ENCODE measurements at regions not wholly inside any gene's neighbourhood (a gene's known extent, or its start where the extent isn't known, plus 50 kb on each side); places are given as distances from the start of the nearest gene placed in this dataset.

GRCh38 chr2:138323382-138324067, 178.0 kb upstream of the SPOPL start:
- no peak overlapping the region for H3K9ac ChIP-seq
- H3K4me3 ChIP-seq, result no peak overlapping the region
- TF ChIP-seq Cebpa-rat (IDR thresholded peaks at IDR 0.05), result no peak
- no peaks in the 10 kb centered on the region for H4K20me1 ChIP-seq
- H3K4me2 ChIP-seq, result no peak overlapping the region
- no peaks in the 10 kb centered on the region for H3K27me3 ChIP-seq
- H3K27ac ChIP-seq, result no peak overlapping the region
- H3K9me3 ChIP-seq (replicated peaks in 1 of 11), result no peaks in the 10 kb centered on the region
- H3K36me3 ChIP-seq, result no peaks in the 10 kb centered on the region
- H3K4me1 ChIP-seq, result no peaks in the 10 kb centered on the region

GRCh38 chr2:138324068-138324771, 177.3 kb upstream of the SPOPL start:
- H3K27ac ChIP-seq, result no peak overlapping the region
- no peaks in the 10 kb centered on the region for H3K27me3 ChIP-seq
- H3K4me3 ChIP-seq, result no peak overlapping the region
- no peaks in the 10 kb centered on the region for H3K4me1 ChIP-seq
- no peaks in the 10 kb centered on the region for H4K20me1 ChIP-seq
- no peak for TF ChIP-seq Cebpa-rat (IDR thresholded peaks at IDR 0.05)
- no peak overlapping the region for H3K9ac ChIP-seq
- H3K4me2 ChIP-seq, result no peak overlapping the region
- H3K9me3 ChIP-seq (replicated peaks in 1 of 11), result no peaks in the 10 kb centered on the region
- no peaks in the 10 kb centered on the region for H3K36me3 ChIP-seq

- Histone ChIP-seq H3K9ac (no peak overlapping the region), H4K20me1 (no peaks in the 10 kb centered on the region), H3K4me3 (no peak overlapping the region), H3K27ac (no peak overlapping the region), H3K9me3 (replicated peaks in 1 of 11) (no peaks in the 10 kb centered on the region), H3K4me1 (no peaks in the 10 kb centered on the region), H3K27me3 (no peaks in the 10 kb centered on the region), H3K4me2 (no peak overlapping the region), H3K36me3 (no peaks in the 10 kb centered on the region)
- TF ChIP-seq Cebpa-rat (IDR thresholded peaks at IDR 0.05), result no peak
Observed at GRCh38 chr2:138327967-138328366, 173.6 kb upstream of the SPOPL start.

- H3K27me3 ChIP-seq, result no peaks in the 10 kb centered on the region
- H3K4me1 ChIP-seq, result no peaks in the 10 kb centered on the region
- H4K20me1 ChIP-seq, result no peaks in the 10 kb centered on the region
- H3K9me3 ChIP-seq (replicated peaks in 1 of 11), result no peaks in the 10 kb centered on the region
- no peak overlapping the region for H3K4me3 ChIP-seq
- no peaks in the 10 kb centered on the region for H3K36me3 ChIP-seq
- no peak for TF ChIP-seq Cebpa-rat (IDR thresholded peaks at IDR 0.05)
- no peak overlapping the region for H3K4me2 ChIP-seq
- H3K9ac ChIP-seq, result no peak overlapping the region
- H3K27ac ChIP-seq, result no peak overlapping the region
Observed at GRCh38 chr2:138329162-138329561, 172.4 kb upstream of the SPOPL start.

GRCh38 chr2:138329591-138329990, 172.0 kb upstream of the SPOPL start:
- TF ChIP-seq Cebpa-rat (IDR thresholded peaks at IDR 0.05), result no peak
- Histone ChIP-seq H3K9me3 (replicated peaks in 1 of 11) (no peaks in the 10 kb centered on the region), H4K20me1 (no peaks in the 10 kb centered on the region), H3K4me1 (no peaks in the 10 kb centered on the region), H3K27me3 (no peaks in the 10 kb centered on the region), H3K27ac (no peak overlapping the region), H3K9ac (no peak overlapping the region), H3K36me3 (no peaks in the 10 kb centered on the region), H3K4me2 (no peak overlapping the region), H3K4me3 (no peak overlapping the region)

GRCh38 chr2:138333121-138333520, 168.4 kb upstream of the SPOPL start:
- Histone ChIP-seq H3K4me3 (no peak overlapping the region), H3K4me2 (no peak overlapping the region), H3K9me3 (replicated peaks in 1 of 11) (no peaks in the 10 kb centered on the region), H3K27me3 (no peaks in the 10 kb centered on the region), H3K9ac (no peak overlapping the region), H3K27ac (no peak overlapping the region), H3K36me3 (no peaks in the 10 kb centered on the region), H4K20me1 (no peaks in the 10 kb centered on the region), H3K4me1 (no peaks in the 10 kb centered on the region)
- no peak for TF ChIP-seq Cebpa-rat (IDR thresholded peaks at IDR 0.05)

DNA sequence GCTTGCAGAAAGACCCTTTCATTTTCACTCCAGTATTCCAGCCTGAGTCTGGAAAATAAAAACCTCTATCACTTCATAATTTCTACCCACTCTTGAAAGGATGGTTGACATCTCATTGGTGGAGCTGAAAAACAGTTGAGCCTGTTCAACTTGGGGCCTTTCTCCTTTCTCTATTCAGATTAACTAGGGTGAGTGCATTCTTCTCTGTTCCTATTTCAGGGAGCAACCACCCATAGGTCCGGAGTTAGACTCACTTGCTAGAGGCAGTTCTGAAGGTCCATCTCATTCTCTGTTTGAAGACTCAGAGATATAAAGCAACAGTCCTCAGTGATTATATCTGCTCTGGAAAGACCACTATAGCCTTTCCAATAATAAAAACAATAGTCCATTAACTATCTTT, 167.9 kb upstream of the SPOPL start:
- TF ChIP-seq Cebpa-rat (IDR thresholded peaks at IDR 0.05), result no peak
- Histone ChIP-seq H3K27me3 (no peaks in the 10 kb centered on the region), H3K4me3 (no peak overlapping the region), H3K36me3 (no peaks in the 10 kb centered on the region), H3K4me2 (no peak overlapping the region), H4K20me1 (no peaks in the 10 kb centered on the region), H3K4me1 (no peaks in the 10 kb centered on the region), H3K9ac (no peak overlapping the region), H3K27ac (no peak overlapping the region), H3K9me3 (replicated peaks in 1 of 11) (no peaks in the 10 kb centered on the region)

DNA sequence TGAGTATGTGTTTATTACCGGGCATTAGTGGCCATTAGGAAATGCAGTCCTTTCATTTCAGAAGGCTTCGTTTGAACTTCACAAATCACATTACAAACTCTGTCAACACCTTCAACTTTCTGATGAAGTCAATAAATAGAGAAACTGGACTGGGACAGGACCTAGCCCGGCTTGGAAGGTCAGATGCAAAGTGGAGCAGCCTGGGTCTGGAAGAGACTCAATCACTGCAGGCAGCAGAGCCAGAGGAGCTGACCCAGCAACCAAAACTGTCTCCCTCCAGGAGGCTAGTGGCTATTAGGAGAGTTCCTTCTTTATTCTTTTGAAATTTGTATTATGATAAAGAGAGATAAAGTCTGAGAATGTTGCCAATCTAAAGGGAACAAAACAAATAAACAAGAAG, 167.2 kb upstream of the SPOPL start:
- Histone ChIP-seq H3K4me1 (no peaks in the 10 kb centered on the region), H3K9me3 (replicated peaks in 1 of 11) (no peaks in the 10 kb centered on the region), H3K4me3 (no peak overlapping the region), H3K27ac (no peak overlapping the region), H3K9ac (no peak overlapping the region), H3K36me3 (no peaks in the 10 kb centered on the region), H4K20me1 (no peaks in the 10 kb centered on the region), H3K4me2 (no peak overlapping the region), H3K27me3 (no peaks in the 10 kb centered on the region)
- TF ChIP-seq Cebpa-rat (IDR thresholded peaks at IDR 0.05), result no peak

DNA sequence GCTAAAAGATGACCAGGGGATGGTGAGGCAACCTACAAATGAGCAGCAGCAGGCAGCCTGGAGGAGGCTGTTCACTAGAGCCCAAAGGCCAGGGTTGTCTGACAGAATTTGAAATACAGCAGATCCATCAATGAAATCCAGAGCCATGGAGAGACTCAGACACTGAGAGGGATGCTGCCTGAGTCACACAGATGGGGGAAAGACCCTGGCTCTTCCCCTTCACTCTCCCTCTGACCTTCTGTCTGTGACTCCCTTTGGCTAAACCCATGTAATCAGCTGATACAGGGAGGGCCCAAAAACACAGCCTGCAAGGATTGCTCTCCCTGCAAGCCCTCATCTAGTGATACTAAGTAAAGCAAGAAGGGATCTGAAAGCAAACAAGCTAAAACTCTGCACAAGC, 166.5 kb upstream of the SPOPL start:
- Histone ChIP-seq H3K4me3 (no peak overlapping the region), H3K9me3 (replicated peaks in 1 of 11) (no peaks in the 10 kb centered on the region), H3K27ac (no peak overlapping the region), H3K36me3 (no peaks in the 10 kb centered on the region), H3K27me3 (no peaks in the 10 kb centered on the region), H3K4me2 (no peak overlapping the region), H4K20me1 (no peaks in the 10 kb centered on the region), H3K4me1 (no peaks in the 10 kb centered on the region), H3K9ac (no peak overlapping the region)
- TF ChIP-seq Cebpa-rat (IDR thresholded peaks at IDR 0.05), result no peak

GRCh38 chr2:138336146-138336545, 165.4 kb upstream of the SPOPL start:
- no peak overlapping the region for H3K27ac ChIP-seq
- H3K9ac ChIP-seq, result no peak overlapping the region
- no peak for TF ChIP-seq Cebpa-rat (IDR thresholded peaks at IDR 0.05)
- no peak overlapping the region for H3K4me2 ChIP-seq
- H3K27me3 ChIP-seq, result no peaks in the 10 kb centered on the region
- no peak overlapping the region for H3K4me3 ChIP-seq
- no peaks in the 10 kb centered on the region for H3K36me3 ChIP-seq
- H3K9me3 ChIP-seq (replicated peaks in 1 of 11), result no peaks in the 10 kb centered on the region
- H4K20me1 ChIP-seq, result no peaks in the 10 kb centered on the region
- no peaks in the 10 kb centered on the region for H3K4me1 ChIP-seq

Data from BLaER1 treated with 17β-estradiol and CSF1 and Interleukin-3, amounts not matched to agents 10 nM and 100 nM (cell line).